Activated B cell treated with CpG ODN at 0.5 μM for 24 hours (primary cell): ENCODE measurements at regions not wholly inside any gene's neighbourhood (a gene's known extent, or its start where the extent isn't known, plus 50 kb on each side); places are given as distances from the start of the nearest gene placed in this dataset.

Source experiments
- ATAC-seq: fragments of 200-7000 bp; cut with Tn5 transposase; one replicate; pipeline ENCODE4 v1.10.0; 2021; ENCODE audit warnings: low read depth, mild to moderate bottlenecking, moderate library complexity
- CTCF ChIA-PET: fragments of 350-600 bp; sonication (Branson Sonifier 250); formaldehyde crosslinking; loops from one replicate; lab custom pipeline; 2021; ENCODE audit warnings: antibody characterized with exemption; lab: Charles Lee
- POLR2A ChIA-PET: fragments of 350-600 bp; sonication (Branson Sonifier 250); formaldehyde crosslinking; loops from one replicate; lab custom pipeline; 2021; ENCODE audit warnings: antibody characterized with exemption; lab: Charles Lee
- DNase-seq: peaks from one replicate; pipeline ENCODE4 v3.0.0; 2022
- H3K27ac Mint-ChIP-seq: one replicate; pipeline ENCODE4 v1.8.0; 2020; ENCODE audit warnings: mixed read lengths
- H3K27me3 Mint-ChIP-seq: one replicate; pipeline ENCODE4 v1.8.0; 2021; ENCODE audit warnings: mixed read lengths
- H3K36me3 Mint-ChIP-seq: one replicate; pipeline ENCODE4 v1.8.0; 2021; ENCODE audit warnings: low read depth, mixed read lengths
- H3K4me1 Mint-ChIP-seq: one replicate; pipeline ENCODE4 v1.8.0; 2021; ENCODE audit warnings: mixed read lengths
- H3K4me3 Mint-ChIP-seq: one replicate; pipeline ENCODE4 v1.8.0; 2020; ENCODE audit warnings: mild to moderate bottlenecking, mixed read lengths
- H3K9me3 Mint-ChIP-seq: one replicate; pipeline ENCODE4 v1.8.0; 2020; ENCODE audit warnings: mixed read lengths
- intact Hi-C: fragments of 100-400 bp; cut with micrococcal nuclease; formaldehyde crosslinking; loops from one replicate; pipeline ENCODE4 v1.15.1; 2024
- TF ChIP-seq, protein P1 (sequence below): fragments of 200-600 bp; IDR thresholded peaks from one replicate; pipeline ENCODE4 v1.8.0; 2022; ENCODE audit warnings: antibody characterized with exemption, mild to moderate bottlenecking

DNA sequence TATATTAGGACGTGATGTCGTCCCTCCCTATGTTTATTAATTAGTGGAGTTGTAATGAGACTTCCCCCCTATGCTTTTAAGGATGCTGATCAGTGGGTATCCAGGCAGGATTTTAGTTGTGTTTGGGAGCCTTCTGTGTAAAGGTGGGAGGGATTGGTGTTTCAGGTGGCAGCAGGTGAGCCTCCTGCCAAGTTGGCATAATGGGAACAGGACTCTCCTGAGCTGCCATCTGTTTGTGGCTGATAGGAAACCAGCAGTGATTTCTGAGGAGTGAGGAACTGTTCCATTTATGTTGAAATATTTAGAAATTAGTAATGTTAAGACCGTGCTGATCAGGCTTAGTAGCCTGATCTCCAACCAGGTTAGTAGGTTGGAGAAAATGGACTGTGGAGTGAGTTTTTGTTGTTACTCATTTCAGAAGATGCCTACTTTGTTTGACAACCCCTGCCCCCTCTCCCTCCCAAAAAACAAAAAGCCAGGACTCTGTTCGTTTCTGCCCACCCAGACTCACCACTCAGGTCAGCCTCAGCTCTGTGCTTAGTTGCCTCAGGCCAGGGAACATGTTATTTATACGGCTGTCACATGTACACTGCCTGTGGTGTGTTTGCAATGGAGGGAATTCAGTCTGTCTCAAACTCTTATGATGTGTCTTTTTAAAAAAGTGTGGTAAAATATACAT, 55.4 kb upstream of the TULP4 start:
- intact Hi-C loops = no loop called here
- CTCF ChIA-PET = no interaction called here
- TF ChIP-seq, protein P1, sequence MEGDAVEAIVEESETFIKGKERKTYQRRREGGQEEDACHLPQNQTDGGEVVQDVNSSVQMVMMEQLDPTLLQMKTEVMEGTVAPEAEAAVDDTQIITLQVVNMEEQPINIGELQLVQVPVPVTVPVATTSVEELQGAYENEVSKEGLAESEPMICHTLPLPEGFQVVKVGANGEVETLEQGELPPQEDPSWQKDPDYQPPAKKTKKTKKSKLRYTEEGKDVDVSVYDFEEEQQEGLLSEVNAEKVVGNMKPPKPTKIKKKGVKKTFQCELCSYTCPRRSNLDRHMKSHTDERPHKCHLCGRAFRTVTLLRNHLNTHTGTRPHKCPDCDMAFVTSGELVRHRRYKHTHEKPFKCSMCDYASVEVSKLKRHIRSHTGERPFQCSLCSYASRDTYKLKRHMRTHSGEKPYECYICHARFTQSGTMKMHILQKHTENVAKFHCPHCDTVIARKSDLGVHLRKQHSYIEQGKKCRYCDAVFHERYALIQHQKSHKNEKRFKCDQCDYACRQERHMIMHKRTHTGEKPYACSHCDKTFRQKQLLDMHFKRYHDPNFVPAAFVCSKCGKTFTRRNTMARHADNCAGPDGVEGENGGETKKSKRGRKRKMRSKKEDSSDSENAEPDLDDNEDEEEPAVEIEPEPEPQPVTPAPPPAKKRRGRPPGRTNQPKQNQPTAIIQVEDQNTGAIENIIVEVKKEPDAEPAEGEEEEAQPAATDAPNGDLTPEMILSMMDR = no peak
- Mint-ChIP-seq H3K9me3 (no peaks in the 10 kb centered on the region), H3K27ac (no peak overlapping the region), H3K4me1 (peaks cover 26% of the 10 kb centered on the region), H3K27me3 (no peaks in the 10 kb centered on the region), H3K36me3 (peaks cover 9% of the 10 kb centered on the region), H3K4me3 (no peak overlapping the region)
- POLR2A ChIA-PET = no interaction called here
- no peak for DNase-seq
- no peak for ATAC-seq

DNA sequence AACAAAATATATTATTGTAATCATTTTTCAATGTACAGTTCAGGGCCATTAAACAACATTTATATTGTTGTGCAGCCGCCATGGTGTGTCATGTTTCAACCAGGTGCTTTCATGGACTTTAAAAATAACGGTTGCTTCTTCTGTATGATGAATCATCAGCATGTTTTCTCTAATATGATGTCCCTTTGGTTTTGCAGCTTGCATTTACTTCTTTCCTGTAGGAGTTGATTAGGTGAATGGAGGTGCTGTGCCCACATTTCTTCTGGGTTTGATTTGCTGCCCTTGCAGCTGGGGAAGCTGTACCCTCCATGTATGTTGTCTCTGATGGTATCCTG, 54.9 kb upstream of the TULP4 start:
- Mint-ChIP-seq H3K9me3 (no peaks in the 10 kb centered on the region), H3K4me1 (peaks cover 26% of the 10 kb centered on the region), H3K4me3 (no peak overlapping the region), H3K27ac (no peak overlapping the region), H3K36me3 (peaks cover 10% of the 10 kb centered on the region), H3K27me3 (no peaks in the 10 kb centered on the region)
- no peak for ATAC-seq
- TF ChIP-seq, protein P1 = no peak
- intact Hi-C loops = no loop called here
- DNase-seq = no peak
- ChIA-PET POLR2A (no interaction called here), CTCF (no interaction called here)

DNA sequence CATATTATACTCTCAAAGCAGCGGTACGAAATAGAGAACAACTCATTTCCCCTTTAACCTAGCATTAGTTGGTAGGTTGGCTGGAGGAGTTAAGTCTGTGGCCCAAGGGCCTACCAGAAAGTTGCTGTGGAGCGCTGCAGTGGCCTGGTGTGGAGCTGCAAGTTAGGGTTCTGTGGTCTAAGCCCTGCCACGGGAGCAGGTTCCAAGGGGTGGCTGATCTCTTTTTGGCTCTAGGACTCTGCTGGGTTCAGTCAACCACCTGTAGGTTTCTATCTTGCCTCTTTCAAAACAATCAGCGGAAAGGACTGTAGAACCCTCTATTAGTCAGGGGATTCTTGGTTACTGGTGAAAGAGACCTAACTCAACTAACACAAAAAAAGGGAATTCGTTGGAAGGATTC, 54.5 kb upstream of the TULP4 start:
- Mint-ChIP-seq H3K4me3 (no peak overlapping the region), H3K27me3 (no peaks in the 10 kb centered on the region), H3K36me3 (peaks cover 12% of the 10 kb centered on the region), H3K27ac (no peak overlapping the region), H3K4me1 (peaks cover 23% of the 10 kb centered on the region), H3K9me3 (no peaks in the 10 kb centered on the region)
- TF ChIP-seq, protein P1 = no peak
- ChIA-PET CTCF (no interaction called here), POLR2A (interaction anchor here (0.8 kb wide), 1 partner anchor 33 kb away, joined by 3 read pairs; no protein-coding TSS in a partner anchor)
- ATAC-seq (no peak), DNase-seq (no peak)
- intact Hi-C loops = no loop called here

DNA sequence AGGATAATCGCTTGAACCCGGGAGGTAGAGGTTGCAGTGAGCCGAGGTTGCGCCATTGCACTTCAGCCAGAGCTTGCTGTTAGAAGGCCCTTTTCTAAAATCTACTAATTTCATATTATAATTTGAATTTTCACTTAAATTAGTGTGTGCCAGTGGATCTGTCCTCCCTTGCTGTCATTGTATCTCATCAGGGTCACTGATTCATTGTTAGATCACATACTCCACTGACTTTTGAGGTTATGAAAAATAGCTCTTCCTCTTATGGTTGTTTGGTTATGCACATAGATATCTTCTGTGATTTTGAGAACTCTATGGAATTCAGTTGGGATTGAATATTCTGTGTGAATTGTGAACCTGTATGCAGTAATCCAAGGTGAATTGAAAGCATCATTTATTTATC, 53.1 kb upstream of the TULP4 start:
- Mint-ChIP-seq H3K36me3 (peaks cover 14% of the 10 kb centered on the region), H3K4me1 (peaks cover 23% of the 10 kb centered on the region), H3K4me3 (no peak overlapping the region), H3K27ac (no peak overlapping the region), H3K9me3 (no peaks in the 10 kb centered on the region), H3K27me3 (no peaks in the 10 kb centered on the region)
- ChIA-PET POLR2A (no interaction called here), CTCF (interaction anchor here (1.0 to 1.7 kb wide), 2 partner anchors 12 to 38 kb away, joined by 3 to 4 read pairs; no protein-coding TSS in a partner anchor)
- DNase-seq (no peak), ATAC-seq (no peak)
- intact Hi-C loops = no loop called here
- TF ChIP-seq, protein P1 = no peak

DNA sequence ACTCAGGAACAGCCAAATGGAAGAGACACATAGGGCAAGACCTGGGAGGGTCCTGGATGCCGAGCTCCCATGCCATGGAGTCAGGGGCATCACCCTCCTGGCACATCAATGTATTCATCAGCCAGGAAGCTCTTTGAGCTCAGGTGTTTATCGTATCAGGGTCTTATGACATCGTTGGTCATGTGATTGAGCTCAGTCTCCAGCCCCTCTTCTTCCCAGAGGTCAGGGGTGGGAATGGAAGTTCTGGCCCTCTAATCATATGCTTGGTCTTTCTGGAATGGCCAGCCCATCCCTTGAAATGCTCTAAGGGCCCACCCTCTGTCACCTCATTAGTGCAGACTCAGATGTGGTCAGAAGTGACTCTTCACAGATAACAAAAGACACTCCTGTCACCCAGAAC, 52.4 kb upstream of the TULP4 start:
- TF ChIP-seq, protein P1 = no peak
- POLR2A ChIA-PET = no interaction called here
- no peaks in the 10 kb centered on the region for H3K27me3 Mint-ChIP-seq
- CTCF ChIA-PET = interaction anchor here (1.7 kb wide), 1 partner anchor 39 kb away, joined by 4 read pairs; no protein-coding TSS in a partner anchor
- no peaks in the 10 kb centered on the region for H3K9me3 Mint-ChIP-seq
- intact Hi-C loops = no loop called here
- H3K27ac Mint-ChIP-seq = no peak overlapping the region
- no peak for DNase-seq
- no peak overlapping the region for H3K4me3 Mint-ChIP-seq
- ATAC-seq = no peak
- peaks cover 15% of the 10 kb centered on the region for H3K36me3 Mint-ChIP-seq
- peaks cover 23% of the 10 kb centered on the region for H3K4me1 Mint-ChIP-seq
